ENCODE measurements at regions not wholly inside any gene's neighbourhood (a gene's known extent, or its start where the extent isn't known, plus 50 kb on each side); places are given as distances from the start of the nearest gene placed in this dataset.

GRCh38 chr20:41879123-41879522, 260.9 kb upstream of the CHD6 start:
- no peak for DNase-seq

- no peak for DNase-seq
Measured at GRCh38 chr20:41877911-41878310, 259.7 kb upstream of the CHD6 start.

DNA sequence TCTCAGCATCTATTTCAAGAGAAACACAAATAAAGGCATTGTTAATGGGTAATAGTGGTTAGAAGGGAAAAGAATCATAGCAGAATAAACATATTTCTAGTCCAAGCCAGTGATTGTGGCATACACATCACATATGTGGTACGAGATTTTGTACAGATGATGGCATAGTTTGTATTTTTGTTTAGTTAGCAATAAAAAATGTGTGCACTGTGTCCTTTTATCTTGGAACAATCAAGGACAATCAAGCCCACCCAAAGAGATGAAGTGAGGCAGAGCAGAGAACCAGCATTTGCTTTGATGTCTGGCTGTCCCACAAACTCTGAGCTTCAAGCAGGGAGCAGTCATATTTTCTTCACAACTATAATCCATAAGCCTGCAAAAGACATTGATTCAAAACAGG, 256.5 kb upstream of the CHD6 start:
- DNase-seq, result no peak

DNA sequence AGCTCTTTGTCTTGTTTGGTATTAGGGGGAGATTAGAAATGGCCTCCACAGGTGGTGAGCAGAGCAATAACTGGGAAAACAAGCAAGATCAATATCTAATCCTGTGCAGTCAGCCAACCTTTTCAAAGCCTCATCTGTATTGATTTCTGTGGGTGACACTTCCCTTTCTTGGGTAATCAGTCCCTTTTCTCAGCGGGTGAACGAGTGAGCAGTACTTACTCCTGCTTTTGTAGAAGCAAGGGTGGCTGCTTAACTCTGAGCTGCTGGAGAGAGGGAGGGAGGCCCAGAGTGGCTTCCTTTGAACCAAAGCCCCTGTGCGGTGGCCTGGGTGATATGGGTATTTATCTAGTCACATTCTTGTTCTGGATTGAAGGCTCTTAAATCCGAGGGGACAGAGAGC, 254.8 kb upstream of the CHD6 start:
- no peak for DNase-seq

- no peak for DNase-seq
Measured at GRCh38 chr20:41870869-41871462, 252.8 kb upstream of the CHD6 start.

DNA sequence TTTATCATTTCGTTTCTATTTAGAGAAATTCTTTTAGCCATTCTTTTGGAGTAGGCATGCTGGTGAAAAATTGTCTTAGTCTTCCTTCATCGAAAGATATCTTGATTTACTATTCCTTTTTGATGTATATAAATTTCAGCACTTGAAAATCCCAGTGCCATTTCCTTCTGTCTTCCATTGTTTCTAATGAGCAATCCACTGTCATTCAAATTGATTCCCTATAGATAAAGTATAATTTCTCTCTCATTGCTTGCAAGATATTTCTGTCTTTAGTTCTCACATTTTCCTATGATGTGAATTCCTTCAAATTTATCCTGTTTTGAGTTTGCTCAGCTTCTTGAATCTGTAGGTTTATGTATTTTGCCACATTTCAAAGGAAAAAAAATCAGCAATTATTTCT, 251.1 kb upstream of the CHD6 start:
- DNase-seq, result no peak

DNA sequence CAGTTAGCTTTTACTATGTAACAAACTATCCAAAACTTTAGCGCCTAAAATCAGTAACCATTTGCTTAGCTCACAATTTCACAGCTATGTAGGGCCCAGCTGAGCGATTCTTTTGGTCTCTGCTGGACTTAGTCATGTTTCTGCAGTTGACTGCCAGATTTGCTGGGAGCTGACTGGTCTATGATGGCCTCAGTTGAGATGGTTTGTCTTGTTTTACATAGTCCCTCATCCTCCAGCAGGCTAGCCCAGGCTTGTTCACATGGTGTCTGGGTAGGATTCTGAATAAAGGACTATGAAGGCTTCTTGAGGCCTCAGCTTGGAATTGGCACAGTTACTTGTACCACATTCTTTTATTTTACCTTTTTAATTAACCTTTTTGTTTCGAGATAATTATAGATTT, 247.8 kb upstream of the CHD6 start:
- DNase-seq, result no peak

- DNase-seq, result no peak
Measured at GRCh38 chr20:41862476-41862875, 244.3 kb upstream of the CHD6 start.

DNA sequence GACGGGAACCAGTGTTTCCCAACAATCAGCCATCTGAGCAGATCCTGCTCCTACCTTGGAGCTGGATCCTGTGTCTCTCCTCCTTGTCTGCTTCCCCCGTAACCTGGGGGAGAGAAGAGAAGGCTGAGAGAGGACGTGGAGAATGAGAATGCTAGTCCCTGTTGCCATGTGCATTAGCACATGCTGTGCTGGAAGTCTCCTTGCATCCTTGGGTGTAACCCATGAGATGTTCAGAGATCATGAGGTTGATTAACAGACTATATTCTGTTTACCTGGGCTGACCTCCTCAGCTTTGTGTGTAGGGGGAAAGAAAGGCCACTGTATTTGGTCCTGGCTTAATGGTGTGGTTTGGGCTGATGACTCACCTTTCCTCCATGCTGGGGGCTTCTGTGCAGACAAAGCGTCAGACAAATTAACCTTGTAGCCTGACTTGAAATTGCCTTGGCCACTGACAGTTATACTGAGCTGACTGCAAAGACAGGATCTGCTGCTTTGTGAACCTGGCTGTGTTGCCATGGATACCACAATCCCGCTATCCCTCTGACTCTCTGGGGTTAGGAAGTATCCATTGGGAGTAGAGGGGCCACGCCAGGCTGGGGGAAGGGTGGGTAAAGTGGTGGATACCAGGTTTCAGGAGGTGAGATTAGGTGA, 243.7 kb upstream of the CHD6 start:
- DNase-seq, result no peak

DNA sequence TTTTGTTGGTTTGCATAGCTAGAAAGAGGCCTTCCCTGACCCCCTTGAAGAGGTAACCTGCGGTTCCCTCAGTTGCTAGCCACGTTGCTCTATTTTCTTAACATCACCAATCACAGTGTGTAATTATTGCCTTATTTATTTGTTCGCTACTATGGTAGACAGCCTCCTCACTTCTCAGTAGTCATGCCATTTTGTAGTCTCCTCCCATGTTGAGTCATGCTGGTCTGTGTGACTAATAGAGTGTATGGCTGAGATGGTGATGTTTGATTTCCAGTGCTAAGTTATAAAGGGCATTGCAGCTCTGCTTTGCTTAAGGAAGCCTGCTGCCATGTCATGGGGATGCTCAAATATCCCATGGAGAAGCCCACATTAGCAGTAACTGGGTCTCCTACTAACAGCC, 236.6 kb upstream of the CHD6 start:
- no peak for DNase-seq

DNA sequence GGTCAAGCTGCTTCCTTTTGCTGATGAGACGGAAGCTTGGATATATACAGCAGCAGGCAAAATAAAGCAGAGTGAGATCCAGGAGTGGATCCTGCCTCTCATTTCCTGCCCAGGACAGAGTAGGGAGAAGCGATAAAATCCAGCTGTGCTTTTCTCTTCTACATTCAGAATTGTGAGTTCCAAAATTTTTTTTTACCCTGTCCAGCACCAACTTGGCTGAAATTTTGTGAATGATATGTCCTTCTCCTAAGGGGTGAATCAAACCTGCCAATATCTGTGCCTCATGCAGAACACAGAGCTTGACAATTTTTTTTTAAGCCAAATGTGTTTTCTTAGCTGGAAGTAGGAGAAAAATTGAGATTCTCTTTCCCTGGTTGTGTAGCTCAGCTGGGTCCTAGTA, 235.6 kb upstream of the CHD6 start:
- DNase-seq, result no peak

- DNase-seq, result no peak
Measured at GRCh38 chr20:41848180-41848579, 230.0 kb upstream of the CHD6 start.

- DNase-seq, result no peak
Measured at GRCh38 chr20:41837669-41838224, 219.6 kb upstream of the CHD6 start.

DNA sequence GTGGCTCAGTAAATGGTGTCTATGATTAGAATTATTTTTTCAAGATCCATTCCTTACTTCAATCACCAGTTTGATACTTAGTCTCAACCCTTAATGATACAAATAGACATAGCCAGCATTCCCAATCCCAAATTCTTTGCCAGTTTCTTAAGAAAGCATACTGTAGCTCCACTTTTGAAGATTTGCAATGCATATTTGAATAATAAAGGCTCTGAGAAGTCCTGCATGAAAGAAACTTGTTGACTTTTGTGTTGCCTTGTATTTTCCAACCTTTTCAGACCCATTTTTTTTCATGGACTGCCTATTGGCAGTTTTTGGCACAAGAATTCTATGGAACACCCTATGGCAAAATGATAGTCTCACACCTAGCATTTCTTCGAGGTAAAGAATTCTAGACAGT, 215.6 kb upstream of the CHD6 start:
- DNase-seq, result no peak

DNA sequence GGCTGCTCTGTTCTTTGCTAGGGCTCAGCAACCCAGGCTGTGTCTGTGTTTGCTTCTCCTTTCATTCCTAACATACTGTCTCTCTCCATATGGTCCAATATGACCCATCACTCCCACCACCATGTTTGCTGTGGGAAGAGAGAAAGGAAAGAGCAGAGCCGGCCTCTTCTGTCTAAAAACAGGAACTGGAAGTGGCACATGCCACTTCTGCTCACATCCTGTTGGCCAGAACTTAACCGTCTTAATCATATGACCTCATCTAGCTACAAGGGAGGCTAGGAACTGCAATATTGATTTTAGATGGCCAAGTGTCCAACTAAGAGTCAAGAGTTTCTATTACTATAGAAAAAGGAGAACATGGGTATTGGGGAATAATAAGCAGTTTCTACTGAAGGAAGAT, 212.5 kb upstream of the CHD6 start:
- no peak for DNase-seq

DNA sequence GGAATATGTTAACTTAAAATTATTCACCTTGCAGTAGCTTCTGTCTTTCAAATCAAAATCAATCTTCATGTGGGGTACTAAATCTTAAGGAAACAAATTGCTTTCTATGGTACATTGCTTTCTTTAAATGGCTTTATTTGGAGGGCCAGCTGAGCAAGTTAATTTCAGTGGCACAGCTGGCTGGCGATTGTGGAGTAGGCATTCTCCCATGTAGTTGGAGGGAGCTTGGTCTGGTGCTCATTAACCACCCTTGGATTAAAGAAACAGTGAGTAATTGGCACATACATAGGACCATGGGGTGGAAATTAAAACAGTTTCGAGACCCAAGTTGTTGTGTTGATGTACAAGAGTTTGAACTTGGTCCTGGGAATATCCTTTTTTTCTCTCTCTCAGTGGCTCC, 201.3 kb upstream of the CHD6 start:
- DNase-seq, result no peak

DNA sequence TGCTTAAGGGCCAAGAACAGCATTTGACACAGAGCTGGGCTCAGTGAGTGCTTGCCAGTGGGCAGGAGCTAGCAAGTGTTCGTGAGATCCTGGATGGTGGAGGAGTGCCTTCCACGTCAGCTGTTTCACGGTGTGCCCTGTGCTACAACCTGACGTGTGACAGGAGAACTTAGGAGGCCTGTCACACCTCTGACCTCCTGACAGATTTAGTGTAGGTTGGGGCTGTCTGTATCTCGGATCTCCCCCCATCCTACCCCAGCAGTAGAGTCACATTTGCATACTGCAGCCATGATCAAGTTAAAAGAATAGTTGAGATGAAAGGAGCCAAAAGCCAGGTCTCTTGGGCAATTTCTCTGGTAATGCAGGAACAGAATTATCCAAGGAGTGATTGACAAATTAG, 200.8 kb upstream of the CHD6 start:
- no peak for DNase-seq

DNA sequence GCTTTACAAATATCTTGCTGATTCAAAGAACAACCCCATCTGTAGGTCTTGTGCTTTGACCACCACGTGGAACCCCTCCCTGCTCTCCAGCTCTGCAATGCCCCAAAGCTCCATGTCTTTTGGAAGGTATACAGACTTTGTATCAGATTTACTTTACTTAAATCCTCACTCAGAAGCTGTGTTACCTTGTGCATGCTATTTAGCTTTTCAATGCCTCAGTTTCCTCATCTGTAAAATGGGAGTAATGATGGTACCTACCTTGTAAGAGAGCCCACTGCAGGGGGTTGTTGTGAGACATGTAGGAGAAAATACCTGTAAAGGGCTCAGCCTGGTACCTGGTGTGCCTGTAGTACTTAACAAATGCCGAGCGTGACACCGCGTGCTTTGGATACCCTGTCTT, 200.2 kb upstream of the CHD6 start:
- DNase-seq, result no peak

- no peak for DNase-seq
Measured at GRCh38 chr20:41811456-41811855, 193.3 kb upstream of the CHD6 start.

DNA sequence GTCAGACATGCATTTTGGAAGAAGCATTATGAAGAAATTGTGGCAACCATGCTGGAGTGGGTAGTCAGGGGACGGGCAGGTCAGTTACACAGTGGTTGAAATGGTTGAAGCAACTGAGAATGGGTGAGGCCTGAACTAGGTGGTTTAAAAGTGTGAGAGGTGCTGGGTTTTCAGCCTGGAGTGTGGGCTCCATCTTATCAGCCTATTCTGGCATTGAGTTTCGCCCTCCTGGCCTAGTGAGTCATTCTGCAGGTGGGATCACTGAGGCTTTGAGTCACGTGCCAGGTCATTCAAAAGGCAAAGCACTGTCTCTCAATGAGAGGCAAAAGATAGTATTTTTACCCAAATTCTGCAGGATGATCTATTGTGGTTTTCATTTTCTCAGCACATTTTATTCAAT, 181.9 kb upstream of the CHD6 start:
- no peak for DNase-seq

DNA sequence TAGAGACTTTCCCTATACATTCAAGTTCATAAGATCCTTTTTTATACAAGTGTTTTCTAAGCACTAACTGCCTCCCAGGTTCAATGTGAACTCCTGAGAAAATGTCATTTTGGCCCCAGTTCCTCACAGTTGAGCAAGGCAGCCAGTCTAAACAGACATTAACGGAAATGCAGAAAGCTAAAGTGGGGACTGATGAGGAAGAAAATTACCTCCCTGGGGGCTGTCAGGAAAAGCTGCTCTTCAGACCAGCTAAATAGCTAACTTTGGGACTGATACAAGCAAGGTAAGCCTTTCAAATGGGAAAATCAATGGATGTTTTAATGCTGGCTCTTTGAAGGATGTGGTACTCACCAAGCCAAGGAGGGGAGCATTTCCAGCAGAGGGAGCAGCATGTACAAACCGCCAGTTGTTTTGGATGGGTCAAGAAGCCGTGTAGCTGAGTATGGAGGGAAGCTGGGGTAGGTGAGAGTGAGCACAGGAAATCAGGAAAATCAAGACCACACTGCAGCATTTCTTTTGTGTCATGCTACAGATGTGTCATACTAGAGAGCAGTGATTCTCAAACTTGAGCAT, 180.8 kb upstream of the CHD6 start:
- DNase-seq, result no peak

- DNase-seq, result no peak
Measured at GRCh38 chr20:41786158-41786557, 168.0 kb upstream of the CHD6 start.

GRCh38 chr20:41784209-41784958, 166.2 kb upstream of the CHD6 start:
- no peak for DNase-seq
